OCI-LY3 (cell line): ENCODE measurements at regions not wholly inside any gene's neighbourhood (a gene's known extent, or its start where the extent isn't known, plus 50 kb on each side); places are given as distances from the start of the nearest gene placed in this dataset.

Experiments used
- EZH2phosphoT487 ChIP-seq: fragments of 200-600 bp; shearing (Covaris generic); IDR thresholded peaks from 2 replicates; pipeline ENCODE4 v1.6.1; 2018; ENCODE audit warnings: antibody characterized with exemption, mixed run types, low read depth
- TF ChIP-seq, protein P1 (sequence below): fragments of 200-600, 300-600 bp; sonication (generic); IDR thresholded peaks from 2 replicates; pipeline ENCODE4 v1.5.1; 2014; ENCODE audit warnings: antibody characterized with exemption, low read length, low read depth

DNA sequence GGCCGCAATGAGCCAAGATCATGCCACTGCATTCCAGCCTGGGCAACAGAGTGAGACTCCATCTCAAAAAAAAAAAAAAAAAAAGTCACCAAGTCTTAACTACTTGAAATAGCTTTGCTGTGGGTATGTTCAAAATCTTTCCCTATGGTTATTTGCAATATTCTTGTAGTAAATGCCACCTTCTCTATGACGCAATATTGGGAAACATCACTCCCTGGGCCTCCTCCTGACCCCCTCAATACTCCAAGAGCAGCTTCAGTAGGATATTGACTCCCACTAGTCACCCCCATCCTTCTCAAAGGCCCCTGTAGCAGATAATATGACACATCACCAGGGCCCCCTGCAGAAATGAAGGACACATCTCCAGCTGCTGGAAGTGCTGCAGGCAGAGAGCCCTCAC lies 137.8 kb downstream of the AIPL1 start:
- TF ChIP-seq, protein P1, sequence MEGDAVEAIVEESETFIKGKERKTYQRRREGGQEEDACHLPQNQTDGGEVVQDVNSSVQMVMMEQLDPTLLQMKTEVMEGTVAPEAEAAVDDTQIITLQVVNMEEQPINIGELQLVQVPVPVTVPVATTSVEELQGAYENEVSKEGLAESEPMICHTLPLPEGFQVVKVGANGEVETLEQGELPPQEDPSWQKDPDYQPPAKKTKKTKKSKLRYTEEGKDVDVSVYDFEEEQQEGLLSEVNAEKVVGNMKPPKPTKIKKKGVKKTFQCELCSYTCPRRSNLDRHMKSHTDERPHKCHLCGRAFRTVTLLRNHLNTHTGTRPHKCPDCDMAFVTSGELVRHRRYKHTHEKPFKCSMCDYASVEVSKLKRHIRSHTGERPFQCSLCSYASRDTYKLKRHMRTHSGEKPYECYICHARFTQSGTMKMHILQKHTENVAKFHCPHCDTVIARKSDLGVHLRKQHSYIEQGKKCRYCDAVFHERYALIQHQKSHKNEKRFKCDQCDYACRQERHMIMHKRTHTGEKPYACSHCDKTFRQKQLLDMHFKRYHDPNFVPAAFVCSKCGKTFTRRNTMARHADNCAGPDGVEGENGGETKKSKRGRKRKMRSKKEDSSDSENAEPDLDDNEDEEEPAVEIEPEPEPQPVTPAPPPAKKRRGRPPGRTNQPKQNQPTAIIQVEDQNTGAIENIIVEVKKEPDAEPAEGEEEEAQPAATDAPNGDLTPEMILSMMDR = no peak
- no peak for TF ChIP-seq EZH2phosphoT487
